Cardiac muscle cell (in vitro differentiated cells and primary cell): ENCODE measurements at regions not wholly inside any gene's neighbourhood (a gene's known extent, or its start where the extent isn't known, plus 50 kb on each side); places are given as distances from the start of the nearest gene placed in this dataset.

Source experiments
- DNase-seq, 2 donors: peaks; one replicate each; pipeline versions ENCODE4 v3.0.0 to v3.0.0-alpha.2; 2010 to 2017; ENCODE audit warnings: low read depth in 1 of 2, low spot score in 1 of 2
- H3K27ac ChIP-seq: fragments of 200-600 bp; sonication (generic); 2 replicates; pipeline ENCODE4 v1.5.1; 2016
- H3K27me3 ChIP-seq: fragments of 200-600 bp; sonication (generic); 2 replicates; pipeline ENCODE4 v1.6.0; 2016; ENCODE audit warnings: control low read depth
- H3K36me3 ChIP-seq: fragments of 200-600 bp; sonication (generic); 2 replicates; pipeline ENCODE4 v1.5.1; 2016; ENCODE audit warnings: control low read depth
- H3K4me1 ChIP-seq: fragments of 200-600 bp; sonication (generic); 2 replicates; pipeline ENCODE4 v1.8.1; 2017; ENCODE audit warnings: low read depth, mild to moderate bottlenecking, mixed run types
- H3K4me3 ChIP-seq: fragments of 200-600 bp; sonication (generic); 2 replicates; pipeline ENCODE4 v1.5.1; 2016; ENCODE audit warnings: mild to moderate bottlenecking
- H3K9me3 ChIP-seq: fragments of 200-600 bp; sonication (generic); 2 replicates; pipeline ENCODE4 v1.5.1; 2017; ENCODE audit warnings: low read depth, mild to moderate bottlenecking, control low read depth
- CTCF ChIP-seq: IDR thresholded peaks from 2 replicates; pipeline ENCODE4 v1.5.1; 2012; ENCODE audit warnings: low read depth, mild to moderate bottlenecking, low read length

- no peak for DNase-seq
- Histone ChIP-seq H3K4me3 (no peak overlapping the region), H3K4me1 (no peaks in the 10 kb centered on the region), H3K36me3 (no peaks in the 10 kb centered on the region), H3K27me3 (peaks cover 3% of the 10 kb centered on the region), H3K27ac (no peak overlapping the region), H3K9me3 (no peaks in the 10 kb centered on the region)
- no peak for TF ChIP-seq CTCF
These were observed 240.1 kb downstream of the RHOU start for GRCh38 chr1:228975238-228975907.

GRCh38 chr1:228976316-228976715 is 241.0 kb downstream of the RHOU start:
- Histone ChIP-seq H3K4me1 (no peaks in the 10 kb centered on the region), H3K27ac (no peak overlapping the region), H3K9me3 (no peaks in the 10 kb centered on the region), H3K36me3 (no peaks in the 10 kb centered on the region), H3K27me3 (peaks cover 3% of the 10 kb centered on the region), H3K4me3 (no peak overlapping the region)
- no peak for DNase-seq
- no peak for TF ChIP-seq CTCF

- Histone ChIP-seq H3K9me3 (no peaks in the 10 kb centered on the region), H3K36me3 (no peaks in the 10 kb centered on the region), H3K27ac (no peak overlapping the region), H3K4me3 (no peak overlapping the region), H3K27me3 (peaks cover 3% of the 10 kb centered on the region), H3K4me1 (no peaks in the 10 kb centered on the region)
- no peak for DNase-seq
- TF ChIP-seq CTCF, result no peak
These were observed 242.0 kb downstream of the RHOU start for GRCh38 chr1:228977307-228977706.

GRCh38 chr1:228977741-228978140 is 242.5 kb downstream of the RHOU start:
- peaks cover 3% of the 10 kb centered on the region for H3K27me3 ChIP-seq
- no peaks in the 10 kb centered on the region for H3K9me3 ChIP-seq
- no peak overlapping the region for H3K4me3 ChIP-seq
- no peak overlapping the region for H3K27ac ChIP-seq
- DNase-seq, result no peak
- no peaks in the 10 kb centered on the region for H3K36me3 ChIP-seq
- TF ChIP-seq CTCF, result no peak
- no peaks in the 10 kb centered on the region for H3K4me1 ChIP-seq

- H3K4me3 ChIP-seq, result no peak overlapping the region
- H3K36me3 ChIP-seq, result no peaks in the 10 kb centered on the region
- TF ChIP-seq CTCF, result no peak
- no peak overlapping the region for H3K27ac ChIP-seq
- no peaks in the 10 kb centered on the region for H3K4me1 ChIP-seq
- no peaks in the 10 kb centered on the region for H3K27me3 ChIP-seq
- H3K9me3 ChIP-seq, result no peaks in the 10 kb centered on the region
- peak in 1 of 2 donors; percentile 54 for DNase-seq
These were observed 243.4 kb downstream of the RHOU start for GRCh38 chr1:228978484-228979324.
